B cell (primary cell): ENCODE measurements at regions not wholly inside any gene's neighbourhood (a gene's known extent, or its start where the extent isn't known, plus 50 kb on each side); places are given as distances from the start of the nearest gene placed in this dataset.

Experiments
- ATAC-seq: fragments of 200-7000 bp; cut with Tn5 transposase; one replicate; pipeline ENCODE4 v1.10.0; 2021; ENCODE audit warnings: low read depth, mild to moderate bottlenecking, moderate number of reproducible peaks, moderate library complexity
- CTCF ChIA-PET: fragments of 350-600 bp; sonication (Branson Sonifier 250); formaldehyde crosslinking; loops from one replicate; lab custom pipeline; 2021; ENCODE audit warnings: antibody characterized with exemption, inconsistent platforms; lab: Charles Lee
- POLR2A ChIA-PET: fragments of 350-600 bp; sonication (Branson Sonifier 250); formaldehyde crosslinking; loops from one replicate; lab custom pipeline; 2021; ENCODE audit warnings: antibody characterized with exemption; lab: Charles Lee
- DNase-seq: peaks from one replicate; pipeline ENCODE4 v3.0.0; 2013
- H2AFZ ChIP-seq: 2 replicates; pipeline ENCODE4 v1.6.1; 2012; ENCODE audit warnings: mild to moderate bottlenecking, low read depth, low read length; ENCODE audit not compliant: insufficient read depth, poor library complexity, severe bottlenecking
- H3K27ac ChIP-seq, 2 donors: 1 replicate in 1 of 2; 2 replicates in 1 of 2; pipeline ENCODE4 v1.5.1; 2012 to 2013; ENCODE audit warnings: low read length in 2 of 2, mild to moderate bottlenecking in 2 of 2, moderate library complexity in 1 of 2
- H3K27me3 ChIP-seq, 4 experiments: fragments of 200-600 bp in 1 of 4; sonication (generic) in 1 of 4; replicated peaks in 1 of 4; 1 replicate in 2 of 4; 2 replicates in 2 of 4; pipeline versions ENCODE4 v1.6.1 to v1.7.0; 2013 to 2016; ENCODE audit warnings: low read length in 3 of 4, mild to moderate bottlenecking in 2 of 4, mixed read lengths in 1 of 4, moderate library complexity in 1 of 4; ENCODE audit not compliant: insufficient read depth in 4 of 4, control insufficient read depth in 3 of 4; ENCODE audit errors: control extremely low read depth in 1 of 4
- H3K36me3 ChIP-seq, 2 experiments: replicated peaks in 1 of 2; 1 replicate in 1 of 2; 2 replicates in 1 of 2; pipeline versions ENCODE4 v1.6.1 to v1.7.1; 2013; ENCODE audit warnings: low read length in 1 of 2; ENCODE audit not compliant: insufficient read depth in 2 of 2, control insufficient read depth in 1 of 2; ENCODE audit errors: control extremely low read depth in 1 of 2, extremely low read depth in 1 of 2
- H3K4me1 ChIP-seq, 2 donors: fragments of 200-600 bp in 1 of 2; sonication (generic) in 1 of 2; 1 replicate in 1 of 2; 2 replicates in 1 of 2; pipeline versions ENCODE4 v1.5.1 to v1.6.1; 2013 to 2017; ENCODE audit warnings: low read length in 2 of 2; ENCODE audit not compliant: control insufficient read depth in 2 of 2, insufficient read depth in 2 of 2
- H3K4me2 ChIP-seq: replicated peaks from 2 replicates; pipeline ENCODE3; 2012; ENCODE audit warnings: mild to moderate bottlenecking, low read depth, low read length; ENCODE audit not compliant: poor library complexity, severe bottlenecking
- H3K4me3 ChIP-seq, 5 experiments: fragments of 200-600 bp in 1 of 5; sonication (generic) in 1 of 5; 1 replicate in 3 of 5; 2 replicates in 2 of 5; pipeline versions ENCODE4 v1.5.1 to v1.7.0; 2011 to 2016; ENCODE audit warnings: low read length in 4 of 5, mild to moderate bottlenecking in 4 of 5, low read depth in 2 of 5, control low read depth in 1 of 5, moderate library complexity in 1 of 5; ENCODE audit not compliant: insufficient read depth in 1 of 5; ENCODE audit errors: control extremely low read depth in 1 of 5, extremely low read depth in 1 of 5
- H3K79me2 ChIP-seq: fragments of 200-600 bp; sonication (generic); one replicate; pipeline ENCODE4 v1.6.0; 2016; ENCODE audit warnings: low read length; ENCODE audit not compliant: control insufficient read depth, insufficient read depth
- H3K9ac ChIP-seq: fragments of 200-600 bp; sonication (generic); 2 replicates; pipeline ENCODE4 v1.6.1; 2017; ENCODE audit warnings: mild to moderate bottlenecking, low read length, moderate library complexity
- H3K9me3 ChIP-seq, 3 donors: one replicate each; pipeline versions ENCODE4 v1.6.1 to v1.7.1; 2013; ENCODE audit warnings: low read length in 2 of 3; ENCODE audit not compliant: control insufficient read depth in 2 of 3, insufficient read depth in 1 of 3; ENCODE audit errors: control extremely low read depth in 1 of 3
- H4K20me1 ChIP-seq: 2 replicates; pipeline ENCODE4 v1.6.0; 2012; ENCODE audit warnings: mild to moderate bottlenecking, low read length; ENCODE audit not compliant: insufficient read depth, control insufficient read depth, poor library complexity, severe bottlenecking
- H3K27ac Mint-ChIP-seq: one replicate; pipeline ENCODE4 v1.8.0; 2021; ENCODE audit warnings: mixed read lengths
- H3K27me3 Mint-ChIP-seq: one replicate; pipeline ENCODE4 v1.8.0; 2021; ENCODE audit warnings: mixed read lengths
- H3K4me1 Mint-ChIP-seq: one replicate; pipeline ENCODE4 v1.8.0; 2021; ENCODE audit warnings: mixed read lengths
- H3K4me3 Mint-ChIP-seq: one replicate; pipeline ENCODE4 v1.8.0; 2021; ENCODE audit warnings: mixed read lengths
- H3K9me3 Mint-ChIP-seq: one replicate; pipeline ENCODE4 v1.8.0; 2022; ENCODE audit warnings: mixed read lengths; ENCODE audit not compliant: insufficient read depth
- EZH2 ChIP-seq: IDR thresholded peaks from 2 replicates; pipeline ENCODE4 v1.6.1; 2012; ENCODE audit warnings: borderline replicate concordance, low read depth, mild to moderate bottlenecking, moderate library complexity, low read length; ENCODE audit not compliant: insufficient read depth, poor library complexity, severe bottlenecking
- WGBS: methylation state at CpG from one replicate; pipeline ENCODE4 v1.1.5; 2013; ENCODE audit warnings: missing lambda C conversion rate; ENCODE audit not compliant: insufficient coverage; 5-methylcytosine and 5-hydroxymethylcytosine counted together
- intact Hi-C: fragments of 100-400 bp; cut with micrococcal nuclease; formaldehyde crosslinking; loops from one replicate; pipeline ENCODE4 v1.10.0; 2022
- TF ChIP-seq, protein P1 (sequence below): fragments of 200-600 bp; IDR thresholded peaks from one replicate; pipeline ENCODE4 v1.8.0; 2022; ENCODE audit warnings: antibody characterized with exemption, mild to moderate bottlenecking

DNA sequence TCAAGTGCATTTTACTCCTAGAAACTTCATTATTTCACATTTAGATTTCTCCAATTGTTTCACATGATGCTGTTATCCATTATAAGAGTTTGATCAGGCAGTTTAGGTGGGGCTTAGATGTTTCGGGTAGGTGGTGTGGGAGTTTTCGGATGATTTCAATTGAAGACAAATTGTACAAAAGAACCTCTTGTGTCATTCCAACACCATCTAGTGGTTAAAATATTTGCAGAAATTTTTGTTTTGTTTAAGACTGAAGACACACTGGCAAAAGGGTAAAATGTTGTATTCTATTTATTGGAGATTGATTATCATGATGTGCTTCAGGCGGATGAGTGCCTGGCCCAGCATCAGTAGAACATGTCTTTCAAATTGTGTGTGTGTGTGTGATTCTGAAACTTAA, 212.7 kb downstream of the SH3BGRL start:
- H3K4me1 ChIP-seq = no peaks in the 10 kb centered on the region
- H3K9me3 Mint-ChIP-seq = no peaks in the 10 kb centered on the region
- no peak overlapping the region for H3K4me2 ChIP-seq
- H3K27ac Mint-ChIP-seq = no peak overlapping the region
- H3K27me3 Mint-ChIP-seq = no peaks in the 10 kb centered on the region
- DNase-seq = no peak
- no peaks in the 10 kb centered on the region for H3K9me3 ChIP-seq
- no peak for ATAC-seq
- H4K20me1 ChIP-seq = no peaks in the 10 kb centered on the region
- intact Hi-C loops = no loop called here
- no peak overlapping the region for H3K4me3 ChIP-seq
- WGBS = no CpG with 5 or more reads among the region's 3 CpGs
- no peak overlapping the region for H3K27ac ChIP-seq
- ChIA-PET CTCF (no interaction called here), POLR2A (no interaction called here)
- H3K4me3 Mint-ChIP-seq = no peak overlapping the region
- H3K9ac ChIP-seq = no peak overlapping the region
- H3K36me3 ChIP-seq = no peaks in the 10 kb centered on the region
- TF ChIP-seq, protein P1, sequence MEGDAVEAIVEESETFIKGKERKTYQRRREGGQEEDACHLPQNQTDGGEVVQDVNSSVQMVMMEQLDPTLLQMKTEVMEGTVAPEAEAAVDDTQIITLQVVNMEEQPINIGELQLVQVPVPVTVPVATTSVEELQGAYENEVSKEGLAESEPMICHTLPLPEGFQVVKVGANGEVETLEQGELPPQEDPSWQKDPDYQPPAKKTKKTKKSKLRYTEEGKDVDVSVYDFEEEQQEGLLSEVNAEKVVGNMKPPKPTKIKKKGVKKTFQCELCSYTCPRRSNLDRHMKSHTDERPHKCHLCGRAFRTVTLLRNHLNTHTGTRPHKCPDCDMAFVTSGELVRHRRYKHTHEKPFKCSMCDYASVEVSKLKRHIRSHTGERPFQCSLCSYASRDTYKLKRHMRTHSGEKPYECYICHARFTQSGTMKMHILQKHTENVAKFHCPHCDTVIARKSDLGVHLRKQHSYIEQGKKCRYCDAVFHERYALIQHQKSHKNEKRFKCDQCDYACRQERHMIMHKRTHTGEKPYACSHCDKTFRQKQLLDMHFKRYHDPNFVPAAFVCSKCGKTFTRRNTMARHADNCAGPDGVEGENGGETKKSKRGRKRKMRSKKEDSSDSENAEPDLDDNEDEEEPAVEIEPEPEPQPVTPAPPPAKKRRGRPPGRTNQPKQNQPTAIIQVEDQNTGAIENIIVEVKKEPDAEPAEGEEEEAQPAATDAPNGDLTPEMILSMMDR = no peak
- TF ChIP-seq EZH2 = no peak
- H3K27me3 ChIP-seq = no peaks in the 10 kb centered on the region
- no peaks in the 10 kb centered on the region for H3K4me1 Mint-ChIP-seq
- no peaks in the 10 kb centered on the region for H3K79me2 ChIP-seq
- no peak overlapping the region for H2AFZ ChIP-seq
